ENCODE measurements at regions not wholly inside any gene's neighbourhood (a gene's known extent, or its start where the extent isn't known, plus 50 kb on each side); places are given as distances from the start of the nearest gene placed in this dataset.

- no peak overlapping the region for H3K9ac ChIP-seq (ENCODE audit: low read length)
- H3K79me2 ChIP-seq (replicated peaks; ENCODE audit: insufficient read depth, low read length), result no peaks in the 10 kb centered on the region
These were observed 395.2 kb downstream of the RAD51AP2 start for GRCh38 chr2:17122887-17123501.

GRCh38 chr2:17115466-17115865 is 402.8 kb downstream of the RAD51AP2 start:
- Histone ChIP-seq H3K27ac (ENCODE audit: low read length) (no peak overlapping the region), H3K36me3 (ENCODE audit: insufficient read depth, low read length) (no peaks in the 10 kb centered on the region), H4K20me1 (ENCODE audit: insufficient read depth) (no peaks in the 10 kb centered on the region), H3K27me3 (ENCODE audit: insufficient read depth, low read depth, low read length) (no peaks in the 10 kb centered on the region), H3K9me3 (ENCODE audit: low read length) (no peaks in the 10 kb centered on the region), H2AFZ (ENCODE audit: low read depth, low read length) (no peak overlapping the region), H3F3A (ENCODE audit: insufficient read depth, low read length, poor library complexity, severe bottlenecking) (no peaks in the 10 kb centered on the region), H3K4me2 (ENCODE audit: low read length) (no peak overlapping the region), H3K79me2 (replicated peaks; ENCODE audit: insufficient read depth, low read length) (no peaks in the 10 kb centered on the region), H3K9me2 (ENCODE audit: insufficient read depth, low read length) (no peaks in the 10 kb centered on the region), H3K9ac (ENCODE audit: low read length) (no peak overlapping the region), H3K4me3 (ENCODE audit: low read length) (no peak overlapping the region)
- TF ChIP-seq MXI1 (conservative IDR thresholded peaks at IDR 0.05; ENCODE audit: poor library complexity, severe bottlenecking), result no peak
- TF ChIP-seq TAF1 (IDR thresholded peaks at IDR 0.05; ENCODE audit: low read depth), result no peak

More at GRCh38 chr2:17122887-17123501, 395.2 kb downstream of the RAD51AP2 start:
- H3K4me2 ChIP-seq (ENCODE audit: low read length), result no peak overlapping the region
- H3K27me3 ChIP-seq (ENCODE audit: insufficient read depth, low read depth, low read length), result no peaks in the 10 kb centered on the region
- no peaks in the 10 kb centered on the region for H3K9me3 ChIP-seq (ENCODE audit: low read length)
- no peaks in the 10 kb centered on the region for H3F3A ChIP-seq (ENCODE audit: insufficient read depth, low read length, poor library complexity, severe bottlenecking)
- no peak for TF ChIP-seq RAD21 (conservative IDR thresholded peaks at IDR 0.05)
- TF ChIP-seq EP300 (conservative IDR thresholded peaks at IDR 0.05; ENCODE audit: poor library complexity, severe bottlenecking), result no peak
- no peak for TF ChIP-seq EZH2 (IDR thresholded peaks at IDR 0.05; ENCODE audit: borderline replicate concordance, insufficient read depth, low read length, poor library complexity, severe bottlenecking)
- no peak for TF ChIP-seq MXI1 (conservative IDR thresholded peaks at IDR 0.05; ENCODE audit: poor library complexity, severe bottlenecking)
- TF ChIP-seq POLR2AphosphoS5 (IDR thresholded peaks at IDR 0.05), result no peak
- no peak for TF ChIP-seq SMC3 (conservative IDR thresholded peaks at IDR 0.05; ENCODE audit: poor library complexity)
- TF ChIP-seq, protein P1, sequence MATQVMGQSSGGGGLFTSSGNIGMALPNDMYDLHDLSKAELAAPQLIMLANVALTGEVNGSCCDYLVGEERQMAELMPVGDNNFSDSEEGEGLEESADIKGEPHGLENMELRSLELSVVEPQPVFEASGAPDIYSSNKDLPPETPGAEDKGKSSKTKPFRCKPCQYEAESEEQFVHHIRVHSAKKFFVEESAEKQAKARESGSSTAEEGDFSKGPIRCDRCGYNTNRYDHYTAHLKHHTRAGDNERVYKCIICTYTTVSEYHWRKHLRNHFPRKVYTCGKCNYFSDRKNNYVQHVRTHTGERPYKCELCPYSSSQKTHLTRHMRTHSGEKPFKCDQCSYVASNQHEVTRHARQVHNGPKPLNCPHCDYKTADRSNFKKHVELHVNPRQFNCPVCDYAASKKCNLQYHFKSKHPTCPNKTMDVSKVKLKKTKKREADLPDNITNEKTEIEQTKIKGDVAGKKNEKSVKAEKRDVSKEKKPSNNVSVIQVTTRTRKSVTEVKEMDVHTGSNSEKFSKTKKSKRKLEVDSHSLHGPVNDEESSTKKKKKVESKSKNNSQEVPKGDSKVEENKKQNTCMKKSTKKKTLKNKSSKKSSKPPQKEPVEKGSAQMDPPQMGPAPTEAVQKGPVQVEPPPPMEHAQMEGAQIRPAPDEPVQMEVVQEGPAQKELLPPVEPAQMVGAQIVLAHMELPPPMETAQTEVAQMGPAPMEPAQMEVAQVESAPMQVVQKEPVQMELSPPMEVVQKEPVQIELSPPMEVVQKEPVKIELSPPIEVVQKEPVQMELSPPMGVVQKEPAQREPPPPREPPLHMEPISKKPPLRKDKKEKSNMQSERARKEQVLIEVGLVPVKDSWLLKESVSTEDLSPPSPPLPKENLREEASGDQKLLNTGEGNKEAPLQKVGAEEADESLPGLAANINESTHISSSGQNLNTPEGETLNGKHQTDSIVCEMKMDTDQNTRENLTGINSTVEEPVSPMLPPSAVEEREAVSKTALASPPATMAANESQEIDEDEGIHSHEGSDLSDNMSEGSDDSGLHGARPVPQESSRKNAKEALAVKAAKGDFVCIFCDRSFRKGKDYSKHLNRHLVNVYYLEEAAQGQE (IDR thresholded peaks at IDR 0.05; ENCODE audit: borderline replicate concordance), result no peak
- TF ChIP-seq, protein P2, sequence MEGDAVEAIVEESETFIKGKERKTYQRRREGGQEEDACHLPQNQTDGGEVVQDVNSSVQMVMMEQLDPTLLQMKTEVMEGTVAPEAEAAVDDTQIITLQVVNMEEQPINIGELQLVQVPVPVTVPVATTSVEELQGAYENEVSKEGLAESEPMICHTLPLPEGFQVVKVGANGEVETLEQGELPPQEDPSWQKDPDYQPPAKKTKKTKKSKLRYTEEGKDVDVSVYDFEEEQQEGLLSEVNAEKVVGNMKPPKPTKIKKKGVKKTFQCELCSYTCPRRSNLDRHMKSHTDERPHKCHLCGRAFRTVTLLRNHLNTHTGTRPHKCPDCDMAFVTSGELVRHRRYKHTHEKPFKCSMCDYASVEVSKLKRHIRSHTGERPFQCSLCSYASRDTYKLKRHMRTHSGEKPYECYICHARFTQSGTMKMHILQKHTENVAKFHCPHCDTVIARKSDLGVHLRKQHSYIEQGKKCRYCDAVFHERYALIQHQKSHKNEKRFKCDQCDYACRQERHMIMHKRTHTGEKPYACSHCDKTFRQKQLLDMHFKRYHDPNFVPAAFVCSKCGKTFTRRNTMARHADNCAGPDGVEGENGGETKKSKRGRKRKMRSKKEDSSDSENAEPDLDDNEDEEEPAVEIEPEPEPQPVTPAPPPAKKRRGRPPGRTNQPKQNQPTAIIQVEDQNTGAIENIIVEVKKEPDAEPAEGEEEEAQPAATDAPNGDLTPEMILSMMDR (IDR thresholded peaks at IDR 0.05; ENCODE audit: poor library complexity, severe bottlenecking), result no peak
- no peak for TF ChIP-seq TAF1 (IDR thresholded peaks at IDR 0.05; ENCODE audit: low read depth)
- no peaks in the 10 kb centered on the region for H3K36me3 ChIP-seq (ENCODE audit: insufficient read depth, low read length)
- H4K20me1 ChIP-seq (ENCODE audit: insufficient read depth), result no peaks in the 10 kb centered on the region
- H2AFZ ChIP-seq (ENCODE audit: low read depth, low read length), result no peak overlapping the region
- H3K4me3 ChIP-seq (ENCODE audit: low read length), result no peak overlapping the region
- no peak overlapping the region for H3K27ac ChIP-seq (ENCODE audit: low read length)
- no peaks in the 10 kb centered on the region for H3K9me2 ChIP-seq (ENCODE audit: insufficient read depth, low read length)

Measured in neural cell (in vitro differentiated cells).